D721Med (cell line): ENCODE measurements at regions not wholly inside any gene's neighbourhood (a gene's known extent, or its start where the extent isn't known, plus 50 kb on each side); places are given as distances from the start of the nearest gene placed in this dataset.

Experiments
- DNase-seq: peaks from one replicate; pipeline ENCODE4 v3.0.0; 2011; ENCODE audit warnings: low spot score; ENCODE audit not compliant: insufficient read length
- FAIRE-seq: peaks from 2 replicates; lab custom pipeline; 2011; peaks lifted over from hg19 to GRCh38; lab: Jason Lieb, UNC
- CTCF ChIP-seq: IDR thresholded peaks from 2 replicates; pipeline ENCODE4 v1.5.1; 2012; ENCODE audit warnings: mild to moderate bottlenecking, control low read depth; ENCODE audit not compliant: insufficient read depth; ENCODE audit errors: missing control alignments

DNA sequence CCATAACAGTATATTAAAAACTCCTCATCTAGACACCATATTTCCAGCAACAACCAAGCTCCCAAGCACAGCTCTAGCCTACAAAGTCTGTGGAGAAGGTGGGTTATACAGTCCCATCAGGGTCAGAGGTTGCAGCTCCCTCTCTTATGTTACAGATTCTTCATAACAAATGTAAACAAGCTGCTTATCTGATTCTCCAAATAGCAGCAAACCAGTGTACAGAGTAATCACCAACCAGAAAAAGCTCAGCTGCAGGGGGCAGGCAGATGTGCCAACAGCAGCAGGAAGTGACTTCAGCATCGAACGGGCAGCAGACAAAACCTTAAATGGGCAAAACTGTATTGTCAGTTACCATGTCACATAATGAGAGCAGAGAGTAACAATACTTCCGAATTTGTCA is 52.9 kb upstream of the NABP1 start:
- no peak for TF ChIP-seq CTCF
- FAIRE-seq (no peak), DNase-seq (no peak)

- no peak for TF ChIP-seq CTCF
- FAIRE-seq (no peak), DNase-seq (no peak)
Observed at GRCh38 chr2:191625446-191625845, 52.5 kb upstream of the NABP1 start.

- FAIRE-seq (no peak), DNase-seq (no peak)
- TF ChIP-seq CTCF, result no peak
Observed at GRCh38 chr2:191626497-191627151, 51.3 kb upstream of the NABP1 start.

- FAIRE-seq, result no peak
- TF ChIP-seq CTCF, result no peak
Observed at GRCh38 chr2:191627518-191627917, 50.4 kb upstream of the NABP1 start.

More at GRCh38 chr2:191627518-191627917, 50.4 kb upstream of the NABP1 start:
- no peak for DNase-seq
